GM12878 (cell line): ENCODE measurements at regions not wholly inside any gene's neighbourhood (a gene's known extent, or its start where the extent isn't known, plus 50 kb on each side); places are given as distances from the start of the nearest gene placed in this dataset.

Experiments
- BCL11A ChIP-seq: IDR thresholded peaks from 2 replicates; pipeline ENCODE4 v1.6.1; 2011; ENCODE audit warnings: low read depth, low read length
- CHD2 ChIP-seq: IDR thresholded peaks from 2 replicates; pipeline ENCODE4 v1.6.1; 2011; ENCODE audit warnings: low read depth, low read length, improper control_type of control experiment, borderline replicate concordance
- ETV6 ChIP-seq, 2 experiments: fragments of 450-650 bp in 1 of 2; IDR thresholded peaks in 1 of 2; conservative IDR thresholded peaks in 1 of 2; 2 replicates each; pipeline ENCODE4 v1.6.1; 2014; ENCODE audit warnings: antibody characterized with exemption in 1 of 2, borderline replicate concordance in 1 of 2, low read depth in 1 of 2, mild to moderate bottlenecking in 1 of 2, moderate library complexity in 1 of 2
- FOXK2 ChIP-seq: fragments of 450-650 bp; IDR thresholded peaks from 2 replicates; pipeline ENCODE4 v1.6.1; 2017; ENCODE audit warnings: mild to moderate bottlenecking, moderate library complexity
- GABPA ChIP-seq: IDR thresholded peaks from 2 replicates; pipeline ENCODE4 v1.6.1; 2014; ENCODE audit warnings: antibody characterized with exemption, low read depth, mild to moderate bottlenecking, inconsistent platforms
- IKZF1 ChIP-seq: fragments of 450-650 bp; conservative IDR thresholded peaks from 2 replicates; pipeline ENCODE4 v1.6.1; 2017; ENCODE audit warnings: antibody characterized with exemption, mild to moderate bottlenecking
- IKZF2 ChIP-seq, 2 experiments: fragments of 450-650 bp; IDR thresholded peaks; 2 replicates each; pipeline ENCODE4 v1.6.1; 2017; ENCODE audit warnings: mild to moderate bottlenecking in 2 of 2, moderate library complexity in 2 of 2
- MEF2B ChIP-seq: fragments of 450-650 bp; IDR thresholded peaks from 2 replicates; pipeline ENCODE4 v1.6.1; 2018; ENCODE audit warnings: mild to moderate bottlenecking, moderate library complexity; ENCODE audit not compliant: partially characterized antibody, poor library complexity, severe bottlenecking
- NBN ChIP-seq: fragments of 450-650 bp; IDR thresholded peaks from 2 replicates; pipeline ENCODE4 v1.6.1; 2016
- NFIC ChIP-seq: IDR thresholded peaks from 2 replicates; pipeline ENCODE4 v1.6.1; 2012; ENCODE audit warnings: low read depth, mild to moderate bottlenecking, inconsistent platforms, low read length, moderate library complexity
- POU2F2 ChIP-seq: IDR thresholded peaks from 3 replicates; pipeline ENCODE4 v1.6.1; 2011; ENCODE audit warnings: low read depth, mild to moderate bottlenecking, low read length, borderline replicate concordance
- RAD51 ChIP-seq: fragments of 450-650 bp; IDR thresholded peaks from 2 replicates; pipeline ENCODE4 v1.6.1; 2016; ENCODE audit warnings: moderate library complexity, mild to moderate bottlenecking, inconsistent platforms
- TCF12 ChIP-seq: IDR thresholded peaks from 2 replicates; pipeline ENCODE4 v1.6.1; 2011; ENCODE audit warnings: low read depth, mild to moderate bottlenecking, low read length
- TF ChIP-seq, protein P1 (sequence below): fragments of 450-650 bp; formaldehyde crosslinking; IDR thresholded peaks from 2 replicates; pipeline ENCODE4 v1.4.0; 2022; ENCODE audit warnings: mild to moderate bottlenecking, moderate library complexity
- TF ChIP-seq, protein P2 (sequence below): fragments of 450-650 bp; IDR thresholded peaks from 2 replicates; pipeline ENCODE4 v1.6.1; 2016; ENCODE audit warnings: mild to moderate bottlenecking, moderate library complexity, borderline replicate concordance
- TF ChIP-seq, protein P3 (sequence below): IDR thresholded peaks from 2 replicates; pipeline ENCODE4 v1.6.1; 2011; ENCODE audit warnings: borderline replicate concordance, low read depth, mild to moderate bottlenecking, moderate library complexity, mixed read lengths, low read length; ENCODE audit not compliant: insufficient read depth; ENCODE audit errors: extremely low read length
- TF ChIP-seq, protein P4 (sequence below): fragments of 450-650 bp; IDR thresholded peaks from 2 replicates; pipeline ENCODE4 v1.6.1; 2016; ENCODE audit warnings: mild to moderate bottlenecking

DNA sequence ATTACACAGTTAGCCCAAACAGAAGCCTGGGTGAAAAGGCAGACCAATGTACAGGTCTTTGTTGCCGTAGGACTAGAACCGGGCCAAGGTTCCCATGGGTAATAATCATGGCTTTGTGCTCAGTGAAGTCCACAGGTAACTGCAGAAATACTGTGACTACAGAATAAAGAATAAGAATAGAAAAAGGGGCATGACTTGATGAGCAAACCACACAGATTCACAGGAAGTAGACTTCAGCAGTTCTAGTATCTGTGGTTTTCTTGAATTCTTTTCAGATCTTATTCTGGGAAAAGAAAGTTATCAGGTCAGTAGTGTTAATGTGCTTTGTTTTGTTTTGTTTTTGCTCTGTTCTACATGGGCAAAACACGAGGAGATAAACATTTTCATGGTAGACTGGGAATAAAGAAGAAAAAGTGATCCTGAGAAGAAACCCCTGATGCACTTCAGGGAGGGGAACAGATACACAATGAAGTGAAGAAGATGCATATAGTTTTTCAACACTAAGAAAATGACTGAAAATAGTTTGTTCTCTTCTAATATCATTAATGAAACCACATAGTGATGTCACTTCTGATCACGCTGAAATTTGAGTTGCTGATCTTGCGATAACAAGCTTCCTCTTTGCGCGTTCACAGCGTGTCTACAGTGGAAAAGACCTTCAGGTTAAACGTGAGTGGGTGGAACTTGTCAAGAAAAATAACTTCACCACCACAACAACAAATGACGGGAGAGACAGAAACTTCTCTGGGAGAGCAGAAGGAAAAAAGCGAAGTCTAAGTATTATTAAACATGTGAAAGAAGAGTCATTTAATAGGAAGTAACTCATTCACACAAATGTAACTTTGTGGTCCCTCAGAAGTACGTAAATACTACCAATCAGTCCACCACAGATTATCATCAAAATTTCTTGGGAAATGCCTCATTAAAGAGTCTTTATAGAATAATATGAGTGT is 315.8 kb upstream of the SATB1 start (continued):
- TF ChIP-seq BCL11A (peak; percentile 70), NBN (peak; percentile 80), IKZF1 (peak; percentile 89), IKZF2 (IDR thresholded peaks at IDR 0.05) (peak; percentile 96 to 97), POU2F2 (peak; percentile 2; the same call in 1 of the 3 replicates), MEF2B (peak; percentile 83), CHD2 (peak; percentile 75; the same call in 1 of the 2 replicates), GABPA (peak; percentile 20; the same call in 1 of the 2 replicates), FOXK2 (no peak), NFIC (peak; percentile 80), RAD51 (no peak), TCF12 (0 out of 2 replicates have a peak, but pooled peaks have one; percentile 2), ETV6 (conservative IDR thresholded peaks at IDR 0.05 in 1 of 2, IDR thresholded peaks at IDR 0.05 in 1 of 2; ENCODE audit: borderline replicate concordance in 1 of 2, low read depth in 1 of 2) (peak in 1 of 2 experiments; percentile 28; a peak in 1 of 4 replicates)
- TF ChIP-seq, protein P1, sequence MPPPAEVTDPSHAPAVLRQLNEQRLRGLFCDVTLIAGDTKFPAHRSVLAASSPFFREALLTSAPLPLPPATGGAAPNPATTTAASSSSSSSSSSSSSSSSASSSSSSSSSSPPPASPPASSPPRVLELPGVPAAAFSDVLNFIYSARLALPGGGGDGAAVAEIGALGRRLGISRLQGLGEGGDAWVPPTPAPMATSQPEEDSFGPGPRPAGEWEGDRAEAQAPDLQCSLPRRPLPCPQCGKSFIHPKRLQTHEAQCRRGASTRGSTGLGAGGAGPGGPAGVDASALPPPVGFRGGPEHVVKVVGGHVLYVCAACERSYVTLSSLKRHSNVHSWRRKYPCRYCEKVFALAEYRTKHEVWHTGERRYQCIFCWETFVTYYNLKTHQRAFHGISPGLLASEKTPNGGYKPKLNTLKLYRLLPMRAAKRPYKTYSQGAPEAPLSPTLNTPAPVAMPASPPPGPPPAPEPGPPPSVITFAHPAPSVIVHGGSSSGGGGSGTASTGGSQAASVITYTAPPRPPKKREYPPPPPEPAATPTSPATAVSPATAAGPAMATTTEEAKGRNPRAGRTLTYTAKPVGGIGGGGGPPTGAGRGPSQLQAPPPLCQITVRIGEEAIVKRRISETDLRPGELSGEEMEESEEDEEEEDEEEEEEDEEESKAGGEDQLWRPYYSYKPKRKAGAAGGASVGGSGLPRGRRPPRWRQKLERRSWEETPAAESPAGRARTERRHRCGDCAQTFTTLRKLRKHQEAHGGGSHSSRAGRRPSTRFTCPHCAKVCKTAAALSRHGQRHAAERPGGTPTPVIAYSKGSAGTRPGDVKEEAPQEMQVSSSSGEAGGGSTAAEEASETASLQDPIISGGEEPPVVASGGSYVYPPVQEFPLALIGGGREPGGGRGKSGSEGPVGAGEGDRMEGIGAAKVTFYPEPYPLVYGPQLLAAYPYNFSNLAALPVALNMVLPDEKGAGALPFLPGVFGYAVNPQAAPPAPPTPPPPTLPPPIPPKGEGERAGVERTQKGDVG = no peak
- TF ChIP-seq, protein P2, sequence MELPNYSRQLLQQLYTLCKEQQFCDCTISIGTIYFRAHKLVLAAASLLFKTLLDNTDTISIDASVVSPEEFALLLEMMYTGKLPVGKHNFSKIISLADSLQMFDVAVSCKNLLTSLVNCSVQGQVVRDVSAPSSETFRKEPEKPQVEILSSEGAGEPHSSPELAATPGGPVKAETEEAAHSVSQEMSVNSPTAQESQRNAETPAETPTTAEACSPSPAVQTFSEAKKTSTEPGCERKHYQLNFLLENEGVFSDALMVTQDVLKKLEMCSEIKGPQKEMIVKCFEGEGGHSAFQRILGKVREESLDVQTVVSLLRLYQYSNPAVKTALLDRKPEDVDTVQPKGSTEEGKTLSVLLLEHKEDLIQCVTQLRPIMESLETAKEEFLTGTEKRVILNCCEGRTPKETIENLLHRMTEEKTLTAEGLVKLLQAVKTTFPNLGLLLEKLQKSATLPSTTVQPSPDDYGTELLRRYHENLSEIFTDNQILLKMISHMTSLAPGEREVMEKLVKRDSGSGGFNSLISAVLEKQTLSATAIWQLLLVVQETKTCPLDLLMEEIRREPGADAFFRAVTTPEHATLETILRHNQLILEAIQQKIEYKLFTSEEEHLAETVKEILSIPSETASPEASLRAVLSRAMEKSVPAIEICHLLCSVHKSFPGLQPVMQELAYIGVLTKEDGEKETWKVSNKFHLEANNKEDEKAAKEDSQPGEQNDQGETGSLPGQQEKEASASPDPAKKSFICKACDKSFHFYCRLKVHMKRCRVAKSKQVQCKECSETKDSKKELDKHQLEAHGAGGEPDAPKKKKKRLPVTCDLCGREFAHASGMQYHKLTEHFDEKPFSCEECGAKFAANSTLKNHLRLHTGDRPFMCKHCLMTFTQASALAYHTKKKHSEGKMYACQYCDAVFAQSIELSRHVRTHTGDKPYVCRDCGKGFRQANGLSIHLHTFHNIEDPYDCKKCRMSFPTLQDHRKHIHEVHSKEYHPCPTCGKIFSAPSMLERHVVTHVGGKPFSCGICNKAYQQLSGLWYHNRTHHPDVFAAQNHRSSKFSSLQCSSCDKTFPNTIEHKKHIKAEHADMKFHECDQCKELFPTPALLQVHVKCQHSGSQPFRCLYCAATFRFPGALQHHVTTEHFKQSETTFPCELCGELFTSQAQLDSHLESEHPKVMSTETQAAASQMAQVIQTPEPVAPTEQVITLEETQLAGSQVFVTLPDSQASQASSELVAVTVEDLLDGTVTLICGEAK = no peak
- TF ChIP-seq, protein P3, sequence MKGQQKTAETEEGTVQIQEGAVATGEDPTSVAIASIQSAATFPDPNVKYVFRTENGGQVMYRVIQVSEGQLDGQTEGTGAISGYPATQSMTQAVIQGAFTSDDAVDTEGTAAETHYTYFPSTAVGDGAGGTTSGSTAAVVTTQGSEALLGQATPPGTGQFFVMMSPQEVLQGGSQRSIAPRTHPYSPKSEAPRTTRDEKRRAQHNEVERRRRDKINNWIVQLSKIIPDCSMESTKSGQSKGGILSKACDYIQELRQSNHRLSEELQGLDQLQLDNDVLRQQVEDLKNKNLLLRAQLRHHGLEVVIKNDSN = no peak
- TF ChIP-seq, protein P4, sequence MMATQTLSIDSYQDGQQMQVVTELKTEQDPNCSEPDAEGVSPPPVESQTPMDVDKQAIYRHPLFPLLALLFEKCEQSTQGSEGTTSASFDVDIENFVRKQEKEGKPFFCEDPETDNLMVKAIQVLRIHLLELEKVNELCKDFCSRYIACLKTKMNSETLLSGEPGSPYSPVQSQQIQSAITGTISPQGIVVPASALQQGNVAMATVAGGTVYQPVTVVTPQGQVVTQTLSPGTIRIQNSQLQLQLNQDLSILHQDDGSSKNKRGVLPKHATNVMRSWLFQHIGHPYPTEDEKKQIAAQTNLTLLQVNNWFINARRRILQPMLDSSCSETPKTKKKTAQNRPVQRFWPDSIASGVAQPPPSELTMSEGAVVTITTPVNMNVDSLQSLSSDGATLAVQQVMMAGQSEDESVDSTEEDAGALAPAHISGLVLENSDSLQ = peak; percentile 9; the same call in 1 of the 2 replicates
